SK-N-SH treated with all-trans-retinoic acid at 6 μM for 48 hours (cell line): ENCODE measurements at regions not wholly inside any gene's neighbourhood (a gene's known extent, or its start where the extent isn't known, plus 50 kb on each side); places are given as distances from the start of the nearest gene placed in this dataset.

Source experiments
- ATAC-seq: fragments of 200-7000 bp; cut with Tn5 transposase; 3 replicates; pipeline ENCODE4 v1.9.1; 2020; ENCODE audit warnings: mild to moderate bottlenecking, moderate library complexity
- ARNTL ChIP-seq: fragments of 450-650 bp; formaldehyde crosslinking; IDR thresholded peaks from 2 replicates; pipeline ENCODE4 v1.5.0; 2020; ENCODE audit warnings: low read depth, mild to moderate bottlenecking, moderate library complexity, borderline replicate concordance
- BACH2 ChIP-seq: fragments of 250-450 bp; sonication (Bioruptor Pico); IDR thresholded peaks from 2 replicates; pipeline ENCODE4 v1.9.0; 2021; ENCODE audit warnings: mild to moderate bottlenecking, borderline replicate concordance
- CSDC2 ChIP-seq: fragments of 250-450 bp; sonication (Bioruptor Pico); IDR thresholded peaks from 2 replicates; pipeline ENCODE4 v1.5.0; 2020; ENCODE audit warnings: mild to moderate bottlenecking, moderate library complexity
- ESRRG ChIP-seq: fragments of 250-450 bp; sonication (Bioruptor Pico); IDR thresholded peaks from 2 replicates; pipeline ENCODE4 v1.6.1; 2021; ENCODE audit warnings: mild to moderate bottlenecking
- GLIS3 ChIP-seq: fragments of 250-450 bp; sonication (Bioruptor Pico); IDR thresholded peaks from 2 replicates; pipeline ENCODE4 v1.5.0; 2020; ENCODE audit warnings: mild to moderate bottlenecking, moderate library complexity
- OSR1 ChIP-seq: fragments of 250-450 bp; sonication (Bioruptor Pico); IDR thresholded peaks from 2 replicates; pipeline ENCODE4 v1.8.0; 2022; ENCODE audit warnings: moderate library complexity, mild to moderate bottlenecking, inconsistent platforms
- PPARA ChIP-seq: fragments of 250-450 bp; sonication (Bioruptor Pico); IDR thresholded peaks from 2 replicates; pipeline ENCODE4 v1.5.0; 2020; ENCODE audit warnings: mild to moderate bottlenecking, borderline replicate concordance
- RARB ChIP-seq: fragments of 250-450 bp; sonication (Bioruptor Pico); IDR thresholded peaks from 2 replicates; pipeline ENCODE4 v1.8.0; 2021; ENCODE audit warnings: mild to moderate bottlenecking, moderate library complexity
- SNAI2 ChIP-seq: fragments of 250-450 bp; sonication (Bioruptor Pico); IDR thresholded peaks from 2 replicates; pipeline ENCODE4 v1.5.0; 2020; ENCODE audit warnings: mild to moderate bottlenecking, moderate library complexity
- TCF4 ChIP-seq: fragments of 250-450 bp; sonication (Bioruptor Pico); IDR thresholded peaks from 2 replicates; pipeline ENCODE4 v1.8.0; 2021; ENCODE audit warnings: mild to moderate bottlenecking, moderate library complexity, borderline replicate concordance
- TOX ChIP-seq: fragments of 250-450 bp; sonication (Bioruptor Pico); IDR thresholded peaks from 2 replicates; pipeline ENCODE4 v1.8.0; 2021; ENCODE audit warnings: mild to moderate bottlenecking, moderate library complexity, borderline replicate concordance
- ZC3H10 ChIP-seq: fragments of 250-450 bp; sonication (Bioruptor Pico); IDR thresholded peaks from 2 replicates; pipeline ENCODE4 v1.5.1; 2021; ENCODE audit warnings: mild to moderate bottlenecking, moderate library complexity
- ZFP3 ChIP-seq: fragments of 250-450 bp; sonication (Bioruptor Pico); IDR thresholded peaks from 2 replicates; pipeline ENCODE4 v1.5.0; 2020; ENCODE audit warnings: mild to moderate bottlenecking, moderate library complexity
- ZFP30 ChIP-seq: fragments of 450-650 bp; formaldehyde crosslinking; IDR thresholded peaks from 2 replicates; pipeline ENCODE4 v1.5.0; 2022; ENCODE audit warnings: mild to moderate bottlenecking, moderate library complexity
- ZNF565 ChIP-seq: fragments of 450-650 bp; formaldehyde crosslinking; conservative IDR thresholded peaks from 2 replicates; pipeline ENCODE4 v1.5.0; 2020; ENCODE audit warnings: low read depth, mild to moderate bottlenecking, moderate library complexity
- ZNF70 ChIP-seq: fragments of 450-650 bp; formaldehyde crosslinking; IDR thresholded peaks from 2 replicates; pipeline ENCODE4 v1.5.0; 2020; ENCODE audit warnings: mild to moderate bottlenecking, moderate library complexity
- ZNF8 ChIP-seq: fragments of 450-650 bp; formaldehyde crosslinking; IDR thresholded peaks from 2 replicates; pipeline ENCODE4 v1.5.0; 2020; ENCODE audit warnings: mild to moderate bottlenecking, moderate library complexity
- TF ChIP-seq, protein P1 (sequence below): fragments of 250-450 bp; sonication (Bioruptor Pico); IDR thresholded peaks from 2 replicates; pipeline ENCODE4 v1.5.1; 2020; ENCODE audit warnings: low read depth, mild to moderate bottlenecking, moderate library complexity
- TF ChIP-seq, protein P2 (sequence below): fragments of 250-450 bp; sonication (Bioruptor Pico); IDR thresholded peaks from 2 replicates; pipeline ENCODE4 v1.5.1; 2021; ENCODE audit warnings: mild to moderate bottlenecking, moderate library complexity
- TF ChIP-seq, protein P3 (sequence below): fragments of 250-450 bp; sonication (Bioruptor Pico); IDR thresholded peaks from 2 replicates; pipeline ENCODE4 v1.5.0; 2020; ENCODE audit warnings: mild to moderate bottlenecking, moderate library complexity
- TF ChIP-seq, protein P4 (sequence below): fragments of 250-450 bp; sonication (Bioruptor Pico); IDR thresholded peaks from 2 replicates; pipeline ENCODE4 v1.8.0; 2021; ENCODE audit warnings: low read depth, mild to moderate bottlenecking, moderate library complexity, borderline replicate concordance

DNA sequence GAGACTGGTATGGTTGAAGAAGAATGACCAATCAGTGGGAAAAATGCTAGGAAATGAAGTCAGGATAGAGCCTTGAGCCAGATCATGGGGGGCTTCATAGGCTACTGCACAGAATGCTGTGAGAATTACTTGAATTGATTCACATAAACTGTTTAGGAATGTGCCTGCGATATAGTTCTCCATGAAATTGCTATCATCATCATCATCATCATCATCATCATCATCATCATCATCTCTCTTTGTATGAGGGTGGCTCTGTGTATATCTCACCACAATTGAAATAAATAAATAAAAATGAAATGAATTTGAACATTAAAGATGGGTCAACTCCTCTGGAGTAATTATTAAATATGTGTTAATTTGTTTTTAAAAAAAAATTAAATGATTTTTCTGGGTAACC lies 148.6 kb upstream of the LEF1 start:
- TF ChIP-seq, protein P1, sequence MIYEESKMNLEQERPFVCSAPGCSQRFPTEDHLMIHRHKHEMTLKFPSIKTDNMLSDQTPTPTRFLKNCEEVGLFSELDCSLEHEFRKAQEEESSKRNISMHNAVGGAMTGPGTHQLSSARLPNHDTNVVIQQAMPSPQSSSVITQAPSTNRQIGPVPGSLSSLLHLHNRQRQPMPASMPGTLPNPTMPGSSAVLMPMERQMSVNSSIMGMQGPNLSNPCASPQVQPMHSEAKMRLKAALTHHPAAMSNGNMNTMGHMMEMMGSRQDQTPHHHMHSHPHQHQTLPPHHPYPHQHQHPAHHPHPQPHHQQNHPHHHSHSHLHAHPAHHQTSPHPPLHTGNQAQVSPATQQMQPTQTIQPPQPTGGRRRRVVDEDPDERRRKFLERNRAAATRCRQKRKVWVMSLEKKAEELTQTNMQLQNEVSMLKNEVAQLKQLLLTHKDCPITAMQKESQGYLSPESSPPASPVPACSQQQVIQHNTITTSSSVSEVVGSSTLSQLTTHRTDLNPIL (CRISPR knock-in tag) = no peak
- TF ChIP-seq, protein P2, sequence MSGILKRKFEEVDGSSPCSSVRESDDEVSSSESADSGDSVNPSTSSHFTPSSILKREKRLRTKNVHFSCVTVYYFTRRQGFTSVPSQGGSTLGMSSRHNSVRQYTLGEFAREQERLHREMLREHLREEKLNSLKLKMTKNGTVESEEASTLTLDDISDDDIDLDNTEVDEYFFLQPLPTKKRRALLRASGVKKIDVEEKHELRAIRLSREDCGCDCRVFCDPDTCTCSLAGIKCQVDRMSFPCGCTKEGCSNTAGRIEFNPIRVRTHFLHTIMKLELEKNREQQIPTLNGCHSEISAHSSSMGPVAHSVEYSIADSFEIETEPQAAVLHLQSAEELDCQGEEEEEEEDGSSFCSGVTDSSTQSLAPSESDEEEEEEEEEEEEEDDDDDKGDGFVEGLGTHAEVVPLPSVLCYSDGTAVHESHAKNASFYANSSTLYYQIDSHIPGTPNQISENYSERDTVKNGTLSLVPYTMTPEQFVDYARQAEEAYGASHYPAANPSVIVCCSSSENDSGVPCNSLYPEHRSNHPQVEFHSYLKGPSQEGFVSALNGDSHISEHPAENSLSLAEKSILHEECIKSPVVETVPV (CRISPR knock-in tag) = no peak
- TF ChIP-seq, protein P3, sequence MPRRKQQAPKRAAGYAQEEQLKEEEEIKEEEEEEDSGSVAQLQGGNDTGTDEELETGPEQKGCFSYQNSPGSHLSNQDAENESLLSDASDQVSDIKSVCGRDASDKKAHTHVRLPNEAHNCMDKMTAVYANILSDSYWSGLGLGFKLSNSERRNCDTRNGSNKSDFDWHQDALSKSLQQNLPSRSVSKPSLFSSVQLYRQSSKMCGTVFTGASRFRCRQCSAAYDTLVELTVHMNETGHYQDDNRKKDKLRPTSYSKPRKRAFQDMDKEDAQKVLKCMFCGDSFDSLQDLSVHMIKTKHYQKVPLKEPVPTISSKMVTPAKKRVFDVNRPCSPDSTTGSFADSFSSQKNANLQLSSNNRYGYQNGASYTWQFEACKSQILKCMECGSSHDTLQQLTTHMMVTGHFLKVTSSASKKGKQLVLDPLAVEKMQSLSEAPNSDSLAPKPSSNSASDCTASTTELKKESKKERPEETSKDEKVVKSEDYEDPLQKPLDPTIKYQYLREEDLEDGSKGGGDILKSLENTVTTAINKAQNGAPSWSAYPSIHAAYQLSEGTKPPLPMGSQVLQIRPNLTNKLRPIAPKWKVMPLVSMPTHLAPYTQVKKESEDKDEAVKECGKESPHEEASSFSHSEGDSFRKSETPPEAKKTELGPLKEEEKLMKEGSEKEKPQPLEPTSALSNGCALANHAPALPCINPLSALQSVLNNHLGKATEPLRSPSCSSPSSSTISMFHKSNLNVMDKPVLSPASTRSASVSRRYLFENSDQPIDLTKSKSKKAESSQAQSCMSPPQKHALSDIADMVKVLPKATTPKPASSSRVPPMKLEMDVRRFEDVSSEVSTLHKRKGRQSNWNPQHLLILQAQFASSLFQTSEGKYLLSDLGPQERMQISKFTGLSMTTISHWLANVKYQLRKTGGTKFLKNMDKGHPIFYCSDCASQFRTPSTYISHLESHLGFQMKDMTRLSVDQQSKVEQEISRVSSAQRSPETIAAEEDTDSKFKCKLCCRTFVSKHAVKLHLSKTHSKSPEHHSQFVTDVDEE (CRISPR knock-in tag) = no peak
- TF ChIP-seq TOX (CRISPR knock-in tag) = no peak
- TF ChIP-seq ARNTL = no peak
- no peak for TF ChIP-seq ZNF70 (CRISPR knock-in tag)
- TF ChIP-seq TCF4 = no peak
- no peak for TF ChIP-seq SNAI2
- no peak for TF ChIP-seq GLIS3
- no peak for TF ChIP-seq ESRRG
- no peak for TF ChIP-seq ZC3H10 (CRISPR knock-in tag)
- no peak for TF ChIP-seq CSDC2 (CRISPR knock-in tag)
- TF ChIP-seq ZFP30 (CRISPR knock-in tag) = no peak
- ATAC-seq = no peak

DNA sequence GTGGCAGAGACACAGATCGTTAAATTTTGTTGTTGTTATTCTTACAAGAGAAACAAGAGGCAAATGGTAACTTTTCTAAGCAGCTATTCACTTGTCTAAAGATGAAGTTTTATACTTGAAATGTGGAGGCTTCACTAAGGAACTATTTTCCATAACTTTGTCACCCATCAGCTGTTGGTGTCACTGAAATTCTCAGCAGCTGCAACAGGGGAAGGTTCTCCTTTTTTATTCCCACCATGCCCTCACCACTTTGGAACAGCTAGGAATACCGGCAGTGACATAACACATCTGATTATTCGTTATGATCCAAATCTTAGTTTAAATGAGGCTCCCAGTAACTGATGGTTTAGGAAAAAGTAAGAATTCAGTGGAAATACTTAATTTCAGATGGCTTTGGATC lies 147.0 kb upstream of the LEF1 start:
- TF ChIP-seq ZFP3 (CRISPR knock-in tag) = no peak
- no peak for ATAC-seq

DNA sequence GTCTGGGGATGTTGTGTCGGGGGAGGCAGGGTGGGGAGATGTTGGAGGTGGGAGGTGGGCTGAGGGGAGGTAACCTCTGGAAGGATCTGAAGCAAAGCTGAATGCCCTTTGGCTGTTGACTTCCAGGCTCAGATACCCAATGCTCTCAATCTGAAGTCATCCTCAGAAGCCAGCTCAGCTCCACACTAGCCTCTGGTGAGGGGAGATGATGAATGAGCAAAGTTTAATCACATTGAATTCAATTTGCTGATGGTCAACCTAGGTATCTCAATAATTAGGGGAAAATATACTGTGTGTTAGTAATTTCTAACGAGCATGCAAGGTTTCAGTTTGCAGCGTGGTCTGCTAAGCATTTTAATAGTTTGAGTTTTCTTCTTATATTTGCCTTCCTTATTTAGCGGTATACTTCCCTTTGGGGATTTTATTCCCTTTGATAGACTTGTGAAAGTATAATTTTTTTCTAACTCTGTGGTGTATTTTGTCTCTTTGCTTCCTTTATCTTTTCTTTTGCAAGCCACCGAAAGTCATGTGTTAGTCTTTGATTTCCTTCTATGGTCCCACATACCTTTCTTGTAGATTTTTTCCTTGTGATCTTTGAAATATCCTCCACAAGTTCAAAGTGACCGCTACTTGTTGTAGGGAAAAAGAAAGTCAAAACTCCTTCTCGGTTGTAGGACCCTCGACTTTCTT lies 146.3 kb upstream of the LEF1 start:
- no peak for TF ChIP-seq RARB (CRISPR knock-in tag)
- TF ChIP-seq ZNF565 = no peak
- no peak for TF ChIP-seq ZFP3 (CRISPR knock-in tag)
- TF ChIP-seq, protein P4, sequence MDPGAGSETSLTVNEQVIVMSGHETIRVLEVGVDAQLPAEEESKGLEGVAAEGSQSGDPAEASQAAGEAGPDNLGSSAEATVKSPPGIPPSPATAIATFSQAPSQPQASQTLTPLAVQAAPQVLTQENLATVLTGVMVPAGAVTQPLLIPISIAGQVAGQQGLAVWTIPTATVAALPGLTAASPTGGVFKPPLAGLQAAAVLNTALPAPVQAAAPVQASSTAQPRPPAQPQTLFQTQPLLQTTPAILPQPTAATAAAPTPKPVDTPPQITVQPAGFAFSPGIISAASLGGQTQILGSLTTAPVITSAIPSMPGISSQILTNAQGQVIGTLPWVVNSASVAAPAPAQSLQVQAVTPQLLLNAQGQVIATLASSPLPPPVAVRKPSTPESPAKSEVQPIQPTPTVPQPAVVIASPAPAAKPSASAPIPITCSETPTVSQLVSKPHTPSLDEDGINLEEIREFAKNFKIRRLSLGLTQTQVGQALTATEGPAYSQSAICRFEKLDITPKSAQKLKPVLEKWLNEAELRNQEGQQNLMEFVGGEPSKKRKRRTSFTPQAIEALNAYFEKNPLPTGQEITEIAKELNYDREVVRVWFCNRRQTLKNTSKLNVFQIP (CRISPR knock-in tag) = no peak
- TF ChIP-seq PPARA = no peak
- TF ChIP-seq BACH2 (CRISPR knock-in tag) = no peak
- TF ChIP-seq TCF4 = no peak
- TF ChIP-seq ZFP30 (CRISPR knock-in tag) = no peak
- TF ChIP-seq ZNF8 (CRISPR knock-in tag) = no peak
- ATAC-seq = no peak

DNA sequence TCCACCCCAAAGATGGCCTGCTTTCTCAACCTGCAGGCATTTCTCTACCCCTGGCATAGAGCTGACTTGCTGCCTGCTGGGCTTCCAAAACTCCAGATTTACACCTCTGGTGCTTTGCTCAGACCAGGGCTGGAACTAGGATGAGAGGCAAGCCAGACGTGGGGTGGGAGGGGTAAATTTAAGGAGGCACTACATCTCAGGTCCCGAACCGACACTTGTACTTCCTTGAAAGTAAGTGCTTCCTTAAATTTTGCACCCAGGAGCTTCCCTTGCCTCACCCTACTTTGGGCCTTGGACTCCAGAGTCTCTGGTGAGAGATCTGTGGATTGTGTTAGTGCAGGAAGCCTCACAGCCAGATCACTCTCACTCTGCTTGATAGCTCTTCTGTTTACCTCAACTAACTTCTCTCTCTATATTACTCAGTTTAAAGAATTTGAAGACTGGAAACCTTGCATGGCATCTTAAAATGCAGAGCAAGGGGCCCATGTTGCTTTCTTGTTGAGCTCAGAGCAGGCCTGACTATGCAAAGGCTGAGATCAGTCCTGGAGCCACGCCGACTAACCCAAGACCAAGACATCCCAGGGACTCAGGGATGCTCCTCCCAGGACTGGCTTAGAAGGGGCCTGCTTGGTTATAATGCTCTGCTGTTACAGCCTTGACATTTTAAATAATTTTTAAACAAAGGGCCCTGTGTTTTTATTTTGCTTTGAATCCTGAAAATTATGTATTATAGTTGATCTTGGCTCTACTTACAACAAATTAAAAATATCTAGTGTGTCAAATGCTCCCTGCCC lies 145.0 kb upstream of the LEF1 start:
- ATAC-seq = no peak
- TF ChIP-seq ZFP30 (CRISPR knock-in tag) (no peak), GLIS3 (no peak), ZNF565 (no peak), OSR1 (CRISPR knock-in tag) (no peak), ARNTL (no peak), ESRRG (no peak), ZFP3 (CRISPR knock-in tag) (no peak), RARB (CRISPR knock-in tag) (no peak), BACH2 (CRISPR knock-in tag) (no peak), PPARA (no peak), SNAI2 (no peak)
- TF ChIP-seq, protein P2 (CRISPR knock-in tag) = no peak
- TF ChIP-seq, protein P4 (CRISPR knock-in tag) = no peak
- TF ChIP-seq, protein P3 (CRISPR knock-in tag) = no peak
